ENCODE measurements at regions not wholly inside any gene's neighbourhood (a gene's known extent, or its start where the extent isn't known, plus 50 kb on each side); places are given as distances from the start of the nearest gene placed in this dataset.

GRCh38 chr6:150299873-150300485 lies 68.8 kb upstream of the IYD start:
- H3K4me1 ChIP-seq: peaks cover 4% of the 10 kb centered on the region
- no peaks in the 10 kb centered on the region for H3K27me3 ChIP-seq
- H3K4me3 ChIP-seq: no peak overlapping the region
- H3K9me3 ChIP-seq: no peaks in the 10 kb centered on the region
- TF ChIP-seq CTCF (IDR thresholded peaks at IDR 0.05): no peak
- no peaks in the 10 kb centered on the region for H3K36me3 ChIP-seq
- intact Hi-C loops (cut with DNase I): no loop called here
- no peak for DNase-seq
- no peak overlapping the region for H3K27ac ChIP-seq
- no peak overlapping the region for H3K9ac ChIP-seq (ENCODE audit: low read depth in 2 of 2, low read length in 2 of 2)

- H3K4me1 ChIP-seq: peaks cover 4% of the 10 kb centered on the region
- H3K4me3 ChIP-seq: no peak overlapping the region
- peak overlapping the region in 1 of 2 donors; percentile 9 for H3K9ac ChIP-seq (ENCODE audit: low read depth in 2 of 2, low read length in 2 of 2)
- H3K9me3 ChIP-seq: no peaks in the 10 kb centered on the region
- no peaks in the 10 kb centered on the region for H3K27me3 ChIP-seq
- intact Hi-C loops (cut with DNase I): no loop called here
- TF ChIP-seq CTCF (IDR thresholded peaks at IDR 0.05): no peak
- no peaks in the 10 kb centered on the region for H3K36me3 ChIP-seq
- no peak overlapping the region for H3K27ac ChIP-seq
- DNase-seq: no peak
Measured at GRCh38 chr6:150301846-150302519, 66.8 kb upstream of the IYD start.

- H3K27me3 ChIP-seq: no peaks in the 10 kb centered on the region
- peak; percentile 46 for DNase-seq
- H3K27ac ChIP-seq: no peak overlapping the region
- no peak overlapping the region for H3K9ac ChIP-seq (ENCODE audit: low read depth in 2 of 2, low read length in 2 of 2)
- no peaks in the 10 kb centered on the region for H3K9me3 ChIP-seq
- peaks cover 4% of the 10 kb centered on the region for H3K4me1 ChIP-seq
- intact Hi-C loops (cut with DNase I): no loop called here
- no peaks in the 10 kb centered on the region for H3K36me3 ChIP-seq
- no peak overlapping the region for H3K4me3 ChIP-seq
- TF ChIP-seq CTCF (IDR thresholded peaks at IDR 0.05): no peak
Measured at GRCh38 chr6:150302520-150303176, 66.2 kb upstream of the IYD start.

GRCh38 chr6:150303256-150303655 lies 65.6 kb upstream of the IYD start:
- no peak for DNase-seq
- Histone ChIP-seq H3K4me3 (no peak overlapping the region), H3K4me1 (peaks cover 4% of the 10 kb centered on the region), H3K9ac (ENCODE audit: low read depth in 2 of 2, low read length in 2 of 2) (no peak overlapping the region), H3K27ac (no peak overlapping the region), H3K9me3 (no peaks in the 10 kb centered on the region), H3K27me3 (no peaks in the 10 kb centered on the region), H3K36me3 (no peaks in the 10 kb centered on the region)
- TF ChIP-seq CTCF (IDR thresholded peaks at IDR 0.05): no peak
- intact Hi-C loops (cut with DNase I): no loop called here

GRCh38 chr6:150304429-150304828 lies 64.4 kb upstream of the IYD start:
- TF ChIP-seq CTCF (IDR thresholded peaks at IDR 0.05): no peak
- Histone ChIP-seq H3K9ac (ENCODE audit: low read depth in 2 of 2, low read length in 2 of 2) (no peak overlapping the region), H3K27me3 (no peaks in the 10 kb centered on the region), H3K27ac (no peak overlapping the region), H3K4me3 (no peak overlapping the region), H3K4me1 (peaks cover 4% of the 10 kb centered on the region), H3K36me3 (no peaks in the 10 kb centered on the region), H3K9me3 (no peaks in the 10 kb centered on the region)
- intact Hi-C loops (cut with DNase I): no loop called here
- DNase-seq: no peak

Data from colonic mucosa (tissue), 4 donors.